IPS-18a (cell line): ENCODE measurements at regions not wholly inside any gene's neighbourhood (a gene's known extent, or its start where the extent isn't known, plus 50 kb on each side); places are given as distances from the start of the nearest gene placed in this dataset.
"Not testable (repeated sequence)": the region's sequence is repeated elsewhere in the genome, so short reads cannot be mapped to it uniquely, and the experiment has no call there.

Source experiments
- H3K27ac ChIP-seq: one replicate; pipeline ENCODE4 v1.5.1; 2013; ENCODE audit warnings: low read length
- H3K27me3 ChIP-seq: one replicate; pipeline ENCODE4 v1.6.1; 2013; ENCODE audit warnings: mild to moderate bottlenecking, low read length; ENCODE audit not compliant: control insufficient read depth, insufficient read depth
- H3K36me3 ChIP-seq: one replicate; pipeline ENCODE4 v1.6.1; 2013; ENCODE audit warnings: low read depth, low read length; ENCODE audit not compliant: control insufficient read depth
- H3K4me1 ChIP-seq: one replicate; pipeline ENCODE4 v1.6.1; 2013; ENCODE audit warnings: low read depth, low read length; ENCODE audit not compliant: control insufficient read depth
- H3K4me3 ChIP-seq: one replicate; pipeline ENCODE4 v1.5.1; 2013; ENCODE audit warnings: low read length
- H3K9ac ChIP-seq: one replicate; pipeline ENCODE4 v1.6.1; 2013; ENCODE audit warnings: mild to moderate bottlenecking, low read length, moderate library complexity
- H3K9me3 ChIP-seq: one replicate; pipeline ENCODE4 v1.6.1; 2013; ENCODE audit warnings: low read depth, low read length; ENCODE audit not compliant: control insufficient read depth

DNA sequence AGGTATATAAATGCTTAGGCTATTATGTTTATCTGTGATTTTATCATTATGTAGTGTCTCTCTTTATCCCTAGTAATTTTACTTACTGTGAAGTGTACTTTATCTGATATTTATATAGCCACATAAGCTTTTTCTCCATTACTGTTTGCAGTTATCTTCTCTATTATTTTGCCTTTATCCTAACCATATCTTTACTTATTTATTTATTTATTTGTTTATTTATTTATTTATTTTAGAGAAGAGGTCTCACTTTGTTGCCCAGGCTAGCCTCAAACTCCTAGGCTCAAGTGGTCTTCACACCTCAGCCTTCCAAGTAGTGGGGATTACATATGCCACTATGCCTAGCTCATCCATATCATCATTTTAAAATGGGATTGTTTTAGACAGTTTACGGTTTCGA, 331.8 kb downstream of the C7orf25 start:
- H3K36me3 ChIP-seq: no peaks in the 10 kb centered on the region
- H3K4me1 ChIP-seq: no peaks in the 10 kb centered on the region
- H3K9me3 ChIP-seq: peaks cover 7% of the 10 kb centered on the region
- no peak overlapping the region for H3K9ac ChIP-seq
- H3K4me3 ChIP-seq: no peak overlapping the region
- H3K27ac ChIP-seq: no peak overlapping the region
- H3K27me3 ChIP-seq: no peaks in the 10 kb centered on the region

DNA sequence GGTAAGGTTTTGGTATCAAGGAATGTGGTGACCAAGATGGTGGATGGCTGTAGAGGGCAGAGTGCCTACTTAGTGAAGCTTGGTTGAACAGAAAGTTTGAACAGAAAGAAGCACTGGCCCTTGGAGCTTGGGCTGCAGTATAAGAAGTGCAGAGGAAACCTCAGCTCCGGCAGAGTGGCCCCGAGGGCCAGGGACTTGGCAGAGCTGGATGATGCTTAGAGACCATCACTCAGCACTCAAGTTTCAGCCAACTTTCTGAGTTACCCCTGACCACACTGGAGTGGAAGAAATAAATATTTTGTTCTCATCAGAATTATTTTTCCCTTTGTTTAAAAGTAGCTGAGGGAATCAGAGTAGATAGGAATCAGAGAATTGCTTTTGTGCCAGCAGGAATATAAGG, 336.7 kb downstream of the C7orf25 start:
- no peaks in the 10 kb centered on the region for H3K27me3 ChIP-seq
- no peak overlapping the region for H3K27ac ChIP-seq
- H3K36me3 ChIP-seq: no peaks in the 10 kb centered on the region
- H3K4me1 ChIP-seq: no peaks in the 10 kb centered on the region
- no peak overlapping the region for H3K9ac ChIP-seq
- H3K4me3 ChIP-seq: no peak overlapping the region
- peaks cover 7% of the 10 kb centered on the region for H3K9me3 ChIP-seq

DNA sequence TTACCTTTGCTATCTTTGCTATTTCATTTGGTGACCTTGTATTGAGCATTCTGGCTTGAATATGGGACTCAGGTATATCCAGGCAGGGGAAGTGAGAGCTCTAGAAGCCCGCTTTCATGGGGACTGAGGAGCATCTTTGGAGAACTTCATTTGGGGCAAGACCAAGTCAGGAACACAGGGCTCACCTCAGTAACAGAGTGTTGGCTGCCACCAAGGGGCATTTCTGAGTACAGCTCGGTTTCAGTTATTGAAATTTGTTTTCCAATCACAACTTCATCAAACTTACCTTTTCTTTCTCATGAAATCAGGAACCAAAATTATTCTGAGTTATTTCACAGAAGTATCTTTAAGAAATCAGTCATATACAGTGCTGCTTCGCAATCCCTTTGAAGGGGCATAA, 337.2 kb downstream of the C7orf25 start:
- peaks cover 4% of the 10 kb centered on the region for H3K9me3 ChIP-seq

DNA sequence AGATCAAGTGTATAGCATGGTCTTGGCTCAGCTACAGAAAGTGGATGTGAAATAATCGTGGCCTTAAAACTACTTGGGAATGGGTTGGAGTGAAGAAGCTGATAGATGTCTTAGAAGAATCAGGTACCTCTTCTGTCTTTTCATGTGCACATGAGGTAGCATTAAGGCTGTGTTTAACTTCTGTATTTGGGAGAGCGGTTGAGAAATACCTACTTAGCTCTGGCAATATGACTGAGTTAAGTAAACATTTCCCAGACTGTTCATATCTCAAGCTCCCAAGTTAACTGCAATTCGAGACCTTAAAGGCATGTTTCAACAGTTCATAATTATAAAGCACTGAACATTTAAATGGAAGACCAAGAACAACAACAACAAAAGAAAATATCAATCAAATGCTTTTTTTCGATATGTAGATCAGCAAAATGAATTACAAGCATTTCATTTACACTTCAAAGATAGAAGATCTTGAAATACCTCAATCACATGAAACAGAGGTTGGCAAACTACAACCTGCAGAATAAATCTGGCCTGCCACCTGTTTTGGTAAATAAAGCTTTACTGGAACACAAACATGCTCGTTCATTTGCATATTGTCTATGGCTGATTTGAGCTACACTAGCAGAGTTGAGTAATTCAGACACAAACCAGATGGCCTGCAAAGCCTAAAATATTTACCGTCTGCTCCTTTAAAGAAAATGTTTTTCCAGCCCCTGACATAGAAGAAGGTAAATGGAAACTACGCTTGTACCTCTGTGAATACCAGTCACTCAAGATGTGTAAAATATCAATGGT, 337.1 kb upstream of the GLI3 start:
- H3K9me3 ChIP-seq: no peaks in the 10 kb centered on the region
- no peak overlapping the region for H3K27ac ChIP-seq
- H3K4me1 ChIP-seq: no peaks in the 10 kb centered on the region
- H3K36me3 ChIP-seq: no peaks in the 10 kb centered on the region
- H3K4me3 ChIP-seq: no peak overlapping the region
- H3K27me3 ChIP-seq: no peaks in the 10 kb centered on the region
- no peak overlapping the region for H3K9ac ChIP-seq

More for the DNA sequence above, 337.2 kb downstream of the C7orf25 start:
- Histone ChIP-seq H3K27ac (no peak overlapping the region), H3K4me3 (no peak overlapping the region), H3K4me1 (no peaks in the 10 kb centered on the region), H3K36me3 (no peaks in the 10 kb centered on the region), H3K9ac (no peak overlapping the region), H3K27me3 (no peaks in the 10 kb centered on the region)

DNA sequence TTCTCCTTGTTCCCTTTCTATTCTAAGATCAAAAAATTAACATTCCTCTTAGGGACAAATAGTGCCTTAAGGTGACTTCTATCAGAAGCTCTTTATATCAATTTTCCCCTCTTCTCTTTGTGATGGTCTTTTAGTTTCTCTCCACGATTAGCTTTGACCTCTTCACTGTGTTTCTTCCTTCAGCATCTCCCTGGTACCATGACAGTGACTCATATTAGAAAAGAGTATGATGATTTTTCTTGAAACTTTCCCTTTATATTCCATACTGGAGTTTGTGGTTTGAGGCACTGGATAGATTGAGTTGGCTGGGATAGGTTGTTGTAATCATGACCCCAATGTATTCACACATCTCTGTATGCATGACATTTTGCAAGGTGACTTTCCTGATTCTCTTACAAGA, 335.6 kb upstream of the GLI3 start:
- Histone ChIP-seq H3K9me3 (no peaks in the 10 kb centered on the region), H3K27ac (no peak overlapping the region), H3K4me1 (no peaks in the 10 kb centered on the region), H3K4me3 (no peak overlapping the region), H3K27me3 (no peaks in the 10 kb centered on the region), H3K36me3 (no peaks in the 10 kb centered on the region), H3K9ac (no peak overlapping the region)

DNA sequence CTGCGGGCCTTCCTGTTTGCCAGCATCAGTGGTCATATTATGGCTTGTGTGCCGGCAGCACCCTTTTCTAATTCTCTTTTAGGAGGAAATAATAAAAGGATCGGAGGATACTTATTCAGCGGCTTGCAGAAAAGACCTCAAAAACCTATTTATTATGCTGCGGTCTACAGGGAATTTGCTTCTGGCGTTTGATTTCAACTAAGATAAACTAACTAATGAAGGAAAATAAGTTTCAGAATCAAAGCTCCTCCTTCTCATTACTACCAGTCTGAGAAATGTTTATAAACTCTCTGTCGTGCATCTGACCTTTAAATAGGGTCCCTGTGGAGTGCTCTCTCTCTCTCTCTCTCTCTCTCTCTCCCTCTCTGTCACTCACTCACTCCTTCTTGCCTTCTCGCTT, 335.0 kb upstream of the GLI3 start:
- no peaks in the 10 kb centered on the region for H3K27me3 ChIP-seq
- no peak overlapping the region for H3K9ac ChIP-seq
- no peaks in the 10 kb centered on the region for H3K4me1 ChIP-seq
- H3K4me3 ChIP-seq: no peak overlapping the region
- H3K27ac ChIP-seq: no peak overlapping the region
- no peaks in the 10 kb centered on the region for H3K36me3 ChIP-seq
- H3K9me3 ChIP-seq: no peaks in the 10 kb centered on the region

DNA sequence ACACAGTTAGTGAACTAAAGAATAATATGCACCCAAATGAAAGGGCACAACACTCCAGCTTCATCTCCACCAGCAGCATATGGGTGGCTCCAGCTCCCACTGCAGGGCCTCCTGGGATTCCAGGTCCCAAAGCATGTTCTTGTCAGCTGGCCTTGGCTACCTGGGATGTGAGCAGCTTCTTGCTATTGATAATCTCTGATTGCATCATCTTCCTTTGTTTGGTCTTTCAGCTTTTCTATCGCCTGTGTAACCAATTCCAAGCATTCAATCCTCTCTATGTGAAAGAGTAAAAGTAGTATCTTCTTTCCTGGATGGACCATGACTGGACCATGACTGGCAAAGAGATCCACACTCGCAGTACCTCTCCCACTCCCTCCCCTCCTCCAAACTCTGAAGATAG, 333.9 kb upstream of the GLI3 start:
- Histone ChIP-seq H3K4me1 (no peaks in the 10 kb centered on the region), H3K36me3 (no peaks in the 10 kb centered on the region), H3K4me3 (no peak overlapping the region), H3K9me3 (no peaks in the 10 kb centered on the region), H3K9ac (no peak overlapping the region), H3K27me3 (no peaks in the 10 kb centered on the region), H3K27ac (no peak overlapping the region)

DNA sequence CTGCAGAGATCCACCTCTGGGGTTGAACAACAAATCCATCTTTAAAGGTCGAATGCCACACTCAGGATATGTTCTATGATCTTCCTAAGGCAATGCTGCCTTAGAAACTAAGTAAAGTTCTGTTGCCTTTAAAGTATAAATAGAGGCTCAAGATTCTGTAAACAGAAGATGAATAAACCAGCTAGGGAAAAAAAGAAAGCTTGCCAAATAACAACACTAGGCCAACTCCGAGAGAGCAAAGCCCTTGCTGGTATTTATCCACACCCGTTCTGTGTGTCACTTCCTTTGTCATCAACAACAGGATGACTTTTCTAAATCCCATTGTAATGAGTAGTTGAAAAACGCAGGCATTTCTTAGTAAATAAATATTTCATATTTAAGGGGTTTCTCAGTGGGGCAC, 330.0 kb upstream of the GLI3 start:
- H3K4me1 ChIP-seq: no peaks in the 10 kb centered on the region
- H3K27ac ChIP-seq: no peak overlapping the region

DNA sequence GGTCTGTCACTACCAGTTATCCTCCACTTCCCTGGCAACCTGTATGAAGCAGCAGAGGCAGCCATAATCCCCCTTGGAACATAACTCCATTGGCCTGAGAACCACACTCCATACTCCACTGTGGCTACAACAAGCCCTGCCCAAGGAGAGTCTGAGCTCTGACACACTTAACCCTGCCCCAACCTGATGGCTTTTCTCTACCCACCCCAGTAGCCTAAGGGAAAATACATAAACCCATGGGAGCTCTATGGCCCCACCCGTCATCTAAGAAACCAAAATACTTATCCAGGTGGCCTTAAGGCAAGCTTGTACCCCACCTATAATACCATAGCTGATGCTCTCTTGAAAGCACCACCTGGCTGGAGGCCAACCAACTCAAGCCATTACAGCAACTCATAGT, 324.8 kb upstream of the GLI3 start:
- H3K27me3 ChIP-seq: no peaks in the 10 kb centered on the region
- no peak overlapping the region for H3K9ac ChIP-seq
- no peaks in the 10 kb centered on the region for H3K9me3 ChIP-seq
- no peak overlapping the region for H3K4me3 ChIP-seq
- no peaks in the 10 kb centered on the region for H3K36me3 ChIP-seq
- H3K27ac ChIP-seq: no peak overlapping the region
- no peaks in the 10 kb centered on the region for H3K4me1 ChIP-seq

More for the DNA sequence above, 330.0 kb upstream of the GLI3 start:
- Histone ChIP-seq H3K9ac (no peak overlapping the region), H3K36me3 (no peaks in the 10 kb centered on the region), H3K9me3 (no peaks in the 10 kb centered on the region), H3K4me3 (no peak overlapping the region), H3K27me3 (no peaks in the 10 kb centered on the region)

DNA sequence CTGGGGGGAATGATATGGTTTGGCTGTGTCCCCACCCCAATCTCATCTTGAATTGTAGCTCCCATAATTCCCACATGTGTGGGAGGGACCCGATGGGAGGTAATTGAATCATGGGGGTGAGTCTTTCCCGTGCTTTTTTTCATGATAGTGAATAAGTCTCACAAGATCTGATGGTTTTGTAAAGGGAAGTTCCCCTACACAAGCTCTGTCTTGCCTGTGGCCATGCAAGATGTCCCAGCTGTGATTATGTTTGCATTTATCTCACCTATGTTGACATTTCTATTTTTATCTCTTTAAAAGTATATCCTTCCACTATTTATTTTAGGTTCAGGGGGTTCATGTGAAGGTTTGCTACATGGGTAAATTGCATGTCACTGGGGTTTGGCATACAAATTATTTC, 323.9 kb upstream of the GLI3 start:
- no peaks in the 10 kb centered on the region for H3K9me3 ChIP-seq
- no peak overlapping the region for H3K4me3 ChIP-seq
- no peaks in the 10 kb centered on the region for H3K36me3 ChIP-seq
- H3K9ac ChIP-seq: no peak overlapping the region
- no peak overlapping the region for H3K27ac ChIP-seq
- H3K27me3 ChIP-seq: no peaks in the 10 kb centered on the region
- H3K4me1 ChIP-seq: no peaks in the 10 kb centered on the region

DNA sequence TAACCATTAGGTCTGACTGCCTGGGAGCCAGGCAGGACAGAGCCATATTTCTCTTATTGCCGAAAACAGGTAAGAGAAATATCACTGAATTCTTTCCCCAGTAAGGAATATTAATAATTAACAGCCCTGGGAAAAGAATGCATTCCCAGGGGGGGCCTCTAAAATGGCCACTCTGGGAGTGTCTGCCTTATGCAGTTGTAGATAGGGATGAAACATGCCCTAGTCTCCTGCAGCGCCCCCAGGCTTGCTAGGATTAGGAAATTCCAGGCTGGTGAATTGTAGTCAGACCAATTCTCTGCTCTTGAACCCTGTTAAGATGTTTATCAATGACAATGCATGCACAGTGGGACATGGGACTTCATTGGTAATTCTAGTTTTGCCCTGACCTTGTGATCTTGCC, 317.9 kb upstream of the GLI3 start:
- not testable (repeated sequence) for H3K9ac ChIP-seq, H3K4me3 ChIP-seq, H3K27me3 ChIP-seq, H3K36me3 ChIP-seq, H3K27ac ChIP-seq, H3K4me1 ChIP-seq
- peaks cover 21% of the 10 kb centered on the region for H3K9me3 ChIP-seq

DNA sequence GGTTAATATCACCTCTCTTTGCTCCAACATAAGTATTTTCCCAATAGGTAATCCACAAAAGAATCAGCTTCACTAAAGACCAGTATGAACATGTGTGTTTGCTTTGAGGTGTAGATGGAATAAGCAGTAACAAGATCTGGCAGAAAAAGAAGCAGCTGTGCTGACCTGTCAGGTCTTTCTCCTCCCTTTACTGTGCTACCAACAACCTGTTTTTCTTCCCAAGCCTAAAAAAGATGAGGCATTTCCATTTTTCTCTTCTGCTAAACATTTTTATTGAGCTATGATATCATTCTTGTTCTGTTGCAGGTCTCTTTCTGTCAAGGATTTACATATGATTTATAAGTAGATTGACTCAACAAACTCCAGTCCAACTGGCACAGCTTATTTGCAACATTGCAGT, 315.2 kb upstream of the GLI3 start:
- Histone ChIP-seq H3K9ac (no peak overlapping the region), H3K27ac (no peak overlapping the region), H3K36me3 (no peaks in the 10 kb centered on the region), H3K9me3 (peaks cover 22% of the 10 kb centered on the region), H3K4me1 (no peaks in the 10 kb centered on the region), H3K4me3 (no peak overlapping the region), H3K27me3 (no peaks in the 10 kb centered on the region)
